HCT116 (cell line): ENCODE measurements at regions not wholly inside any gene's neighbourhood (a gene's known extent, or its start where the extent isn't known, plus 50 kb on each side); places are given as distances from the start of the nearest gene placed in this dataset.

Experiments used
- ATAC-seq: fragments of 200-7000 bp; cut with Tn5 transposase; 2 replicates; pipeline ENCODE4 v1.9.1; 2020; ENCODE audit warnings: mild to moderate bottlenecking, moderate library complexity
- BruUV-seq: library from RNA; stranded (reverse); fragments of 400-500 nt; replicated peaks from 2 replicates; lab custom pipeline; 2021; lab: Mats Ljungman, UMichigan
- CTCF ChIA-PET: fragments of 300-600 bp; sonication (Branson Sonifier 250); formaldehyde crosslinking; loops from one replicate; lab custom pipeline; 2021; ENCODE audit warnings: antibody characterized with exemption; lab: Charles Lee
- POLR2A ChIA-PET: fragments of 300-600, 350-600 bp; sonication (Branson Sonifier 250); formaldehyde crosslinking; loops from one replicate; lab custom pipeline; 2021; ENCODE audit warnings: antibody characterized with exemption; lab: Charles Lee
- RAD21 ChIA-PET, 2 experiments: fragments of 300-600 bp; sonication (Branson Sonifier 250); formaldehyde crosslinking; loops; one replicate each; lab custom pipeline; 2023; ENCODE audit warnings: low total read pairs in 2 of 2; ENCODE audit not compliant: uncharacterized antibody in 2 of 2, unreplicated experiment in 2 of 2, low non-redundant PET in 1 of 2; lab: Charles Lee
- DNase-seq: peaks from one replicate; pipeline ENCODE4 v3.0.0-alpha.2; 2010; ENCODE audit warnings: low read depth, low spot score
- H2AFZ ChIP-seq: fragments of 200-600 bp; shearing (Covaris generic), sonication (generic); 2 replicates; pipeline ENCODE4 v1.6.1; 2017; ENCODE audit warnings: low read depth, mixed run types, mixed read lengths, antibody characterized with exemption, low read length; ENCODE audit not compliant: poor library complexity, severe bottlenecking
- H3K27ac ChIP-seq: 2 replicates; pipeline ENCODE4 v1.5.1; 2012; ENCODE audit warnings: low read depth, low read length
- H3K27me3 ChIP-seq: fragments of 200-600 bp; sonication (generic); 2 replicates; pipeline ENCODE4 v1.6.1; 2016; ENCODE audit warnings: mixed run types, low read length, mixed read lengths; ENCODE audit not compliant: insufficient read depth
- H3K36me3 ChIP-seq, 2 experiments: fragments of 200-500 bp in 1 of 2; fragments of 200-600 bp in 1 of 2; sonication (Bioruptor generic) in 1 of 2; sonication (generic) in 1 of 2; 2 replicates each; pipeline versions ENCODE4 v1.5.1 to v1.6.1; 2014 to 2016; ENCODE audit warnings: low read length in 2 of 2, inconsistent platforms in 1 of 2, mixed read lengths in 1 of 2, mixed run types in 1 of 2; ENCODE audit not compliant: insufficient read depth in 2 of 2, control insufficient read depth in 1 of 2
- H3K4me1 ChIP-seq, 2 experiments: fragments of 200-600 bp in 1 of 2; sonication (generic) in 1 of 2; 2 replicates each; pipeline versions ENCODE4 v1.5.1 to v1.6.1; 2012 to 2017; ENCODE audit warnings: low read length in 2 of 2, inconsistent platforms in 1 of 2, mild to moderate bottlenecking in 1 of 2, mixed read lengths in 1 of 2, mixed run types in 1 of 2, moderate library complexity in 1 of 2; ENCODE audit not compliant: insufficient read depth in 2 of 2, control insufficient read depth in 1 of 2
- H3K4me2 ChIP-seq: fragments of 200-600 bp; sonication (generic); 2 replicates; pipeline ENCODE4 v1.6.1; 2017; ENCODE audit warnings: mixed run types, low read length, mixed read lengths
- H3K4me3 ChIP-seq, 2 experiments: fragments of 200-600 bp in 1 of 2; sonication (generic) in 1 of 2; replicated peaks in 1 of 2; 2 replicates each; pipeline ENCODE4 v1.5.1; 2011 to 2016; ENCODE audit warnings: low read length in 2 of 2, control low read depth in 1 of 2, low read depth in 1 of 2, mild to moderate bottlenecking in 1 of 2, mixed read lengths in 1 of 2, mixed run types in 1 of 2
- H3K79me2 ChIP-seq: fragments of 200-600 bp; sonication (generic); 2 replicates; pipeline ENCODE4 v1.6.1; 2017; ENCODE audit warnings: mild to moderate bottlenecking, mixed run types, low read length, moderate library complexity, mixed read lengths; ENCODE audit not compliant: insufficient read depth
- H3K9ac ChIP-seq: fragments of 200-600 bp; sonication (generic); 2 replicates; pipeline ENCODE4 v1.6.1; 2016; ENCODE audit warnings: low read length, mixed read lengths
- H3K9me2 ChIP-seq: fragments of 200-600 bp; sonication (generic), shearing (Covaris generic); 2 replicates; pipeline ENCODE4 v1.6.1; 2017; ENCODE audit warnings: mixed run types, mild to moderate bottlenecking, moderate library complexity; ENCODE audit not compliant: insufficient read depth
- H3K9me3 ChIP-seq, 2 experiments: fragments of 200-500 bp in 1 of 2; fragments of 200-600 bp in 1 of 2; sonication (Bioruptor generic) in 1 of 2; sonication (generic) in 1 of 2; 2 replicates each; pipeline ENCODE4 v1.6.1; 2014 to 2017; ENCODE audit warnings: low read length in 2 of 2, mixed read lengths in 2 of 2, inconsistent platforms in 1 of 2, low read depth in 1 of 2, mild to moderate bottlenecking in 1 of 2, mixed run types in 1 of 2, moderate library complexity in 1 of 2; ENCODE audit not compliant: control insufficient read depth in 1 of 2, insufficient read depth in 1 of 2
- H4K20me1 ChIP-seq: fragments of 200-600 bp; sonication (generic), shearing (Covaris generic); 2 replicates; pipeline ENCODE4 v1.6.1; 2017; ENCODE audit warnings: mixed run types, mild to moderate bottlenecking, moderate library complexity; ENCODE audit not compliant: insufficient read depth
- CBX3 ChIP-seq: IDR thresholded peaks from 2 replicates; pipeline ENCODE4 v1.6.1; 2012; ENCODE audit warnings: low read depth
- EGR1 ChIP-seq: IDR thresholded peaks from 2 replicates; pipeline ENCODE4 v1.6.1; 2012; ENCODE audit warnings: low read depth
- ELF1 ChIP-seq: IDR thresholded peaks from 2 replicates; pipeline ENCODE4 v1.6.1; 2012; ENCODE audit warnings: low read depth, borderline replicate concordance
- POLR2A ChIP-seq: IDR thresholded peaks from 2 replicates; pipeline ENCODE4 v1.7.0; 2011; ENCODE audit warnings: borderline replicate concordance; ENCODE audit not compliant: insufficient read depth, insufficient read length; ENCODE audit errors: extremely low read depth
- RAD21 ChIP-seq: IDR thresholded peaks from 2 replicates; pipeline ENCODE4 v1.6.1; 2012; ENCODE audit warnings: low read depth, mild to moderate bottlenecking
- SP1 ChIP-seq: IDR thresholded peaks from 2 replicates; pipeline ENCODE4 v1.6.1; 2012; ENCODE audit warnings: low read depth
- SRF ChIP-seq: IDR thresholded peaks from 2 replicates; pipeline ENCODE4 v1.6.1; 2012; ENCODE audit warnings: low read depth
- YY1 ChIP-seq: IDR thresholded peaks from 2 replicates; pipeline ENCODE4 v1.6.1; 2011; ENCODE audit warnings: low read length, low read depth, moderate library complexity, mild to moderate bottlenecking; ENCODE audit not compliant: insufficient replicate concordance; ENCODE audit errors: extremely low read depth
- intact Hi-C: fragments of 100-400 bp; cut with micrococcal nuclease; formaldehyde crosslinking; loops from 2 replicates; pipeline ENCODE4 v1.10.0; 2022
- TF ChIP-seq, protein P1 (sequence below), 3 experiments: fragments of 200-600 bp in 1 of 3; sonication (generic) in 1 of 3; IDR thresholded peaks in 2 of 3; conservative IDR thresholded peaks in 1 of 3; 2 replicates each; pipeline ENCODE4 v1.5.1; 2012 to 2017; ENCODE audit warnings: low read depth in 2 of 3, low read length in 2 of 3, antibody characterized with exemption in 1 of 3, borderline replicate concordance in 1 of 3, control low read depth in 1 of 3, mild to moderate bottlenecking in 1 of 3, mixed read lengths in 1 of 3, mixed run types in 1 of 3, moderate library complexity in 1 of 3; ENCODE audit not compliant: insufficient read depth in 1 of 3
- TF ChIP-seq, protein P2 (sequence below): IDR thresholded peaks from 2 replicates; pipeline ENCODE4 v1.6.1; 2012

DNA sequence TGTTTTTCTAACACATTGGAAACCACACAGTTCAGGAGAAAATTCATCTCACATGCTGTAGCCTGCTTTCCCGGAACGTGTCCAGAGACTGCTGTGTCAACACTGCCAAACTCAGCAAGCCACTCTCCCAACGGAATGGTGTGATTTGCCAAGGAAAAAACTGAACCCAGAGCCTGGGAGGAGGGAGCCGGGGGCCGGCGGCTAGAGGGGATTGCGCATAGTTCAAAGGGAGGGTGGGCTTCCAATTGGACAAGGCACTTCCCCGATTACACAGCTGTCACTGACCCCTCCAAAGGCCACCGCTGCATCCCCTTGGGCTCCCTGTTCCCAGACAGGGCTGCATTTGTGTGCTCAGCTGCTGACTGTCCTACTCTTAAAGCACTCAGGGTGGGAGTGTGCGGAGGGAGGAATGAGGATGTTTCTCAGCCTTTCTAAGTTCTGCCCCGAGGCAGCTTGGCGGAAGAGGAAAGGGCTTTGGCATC is 256.2 kb downstream of the ZNF621 start (continued):
- TF ChIP-seq CBX3 (no peak), SRF (no peak), ELF1 (no peak), SP1 (no peak), EGR1 (no peak), POLR2A (no peak), YY1 (no peak)

DNA sequence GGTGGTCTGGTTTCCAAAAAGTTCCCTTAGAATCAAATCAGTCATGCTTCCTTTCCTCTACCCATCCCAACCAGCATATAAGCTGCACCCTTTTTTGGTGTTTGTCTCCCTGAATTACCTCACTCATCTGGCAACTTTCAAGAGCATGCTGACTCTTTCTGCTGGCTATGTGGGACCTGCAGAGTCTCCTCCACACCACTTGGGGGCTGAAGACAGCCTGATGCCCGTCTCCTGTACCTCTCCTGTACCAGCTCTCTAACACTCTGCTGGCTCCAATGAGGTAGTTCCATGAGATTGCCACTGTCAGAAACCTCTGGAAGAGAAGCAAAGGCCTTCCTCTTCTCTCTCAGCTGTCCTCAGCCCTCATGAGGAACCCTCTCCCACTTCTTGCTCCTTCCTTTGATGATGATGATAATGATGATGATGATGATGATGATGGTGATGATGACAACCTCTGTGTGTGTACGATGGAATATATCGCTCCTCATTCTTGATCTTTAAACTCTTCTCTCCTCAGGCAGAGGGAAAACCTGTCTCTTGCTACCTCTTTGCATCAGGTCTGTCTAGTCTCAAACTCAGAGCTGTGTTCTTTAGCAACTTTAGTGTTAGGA is 257.5 kb downstream of the ZNF621 start:
- peak; percentile 93 for ATAC-seq
- intact Hi-C loops = no loop called here
- BruUV-seq = no TSS peak
- H3K4me3 ChIP-seq = no peak overlapping the region
- H2AFZ ChIP-seq = no peak overlapping the region
- H3K4me2 ChIP-seq = no peak overlapping the region
- H3K4me1 ChIP-seq = no peaks in the 10 kb centered on the region
- H3K79me2 ChIP-seq = no peaks in the 10 kb centered on the region
- ChIA-PET POLR2A (no interaction called here), RAD21 (no interaction called here), CTCF (no interaction called here)
- no peak overlapping the region for H3K27ac ChIP-seq
- H3K9ac ChIP-seq = no peak overlapping the region
- H3K9me3 ChIP-seq = no peaks in the 10 kb centered on the region
- no peaks in the 10 kb centered on the region for H3K9me2 ChIP-seq
- TF ChIP-seq, protein P1, sequence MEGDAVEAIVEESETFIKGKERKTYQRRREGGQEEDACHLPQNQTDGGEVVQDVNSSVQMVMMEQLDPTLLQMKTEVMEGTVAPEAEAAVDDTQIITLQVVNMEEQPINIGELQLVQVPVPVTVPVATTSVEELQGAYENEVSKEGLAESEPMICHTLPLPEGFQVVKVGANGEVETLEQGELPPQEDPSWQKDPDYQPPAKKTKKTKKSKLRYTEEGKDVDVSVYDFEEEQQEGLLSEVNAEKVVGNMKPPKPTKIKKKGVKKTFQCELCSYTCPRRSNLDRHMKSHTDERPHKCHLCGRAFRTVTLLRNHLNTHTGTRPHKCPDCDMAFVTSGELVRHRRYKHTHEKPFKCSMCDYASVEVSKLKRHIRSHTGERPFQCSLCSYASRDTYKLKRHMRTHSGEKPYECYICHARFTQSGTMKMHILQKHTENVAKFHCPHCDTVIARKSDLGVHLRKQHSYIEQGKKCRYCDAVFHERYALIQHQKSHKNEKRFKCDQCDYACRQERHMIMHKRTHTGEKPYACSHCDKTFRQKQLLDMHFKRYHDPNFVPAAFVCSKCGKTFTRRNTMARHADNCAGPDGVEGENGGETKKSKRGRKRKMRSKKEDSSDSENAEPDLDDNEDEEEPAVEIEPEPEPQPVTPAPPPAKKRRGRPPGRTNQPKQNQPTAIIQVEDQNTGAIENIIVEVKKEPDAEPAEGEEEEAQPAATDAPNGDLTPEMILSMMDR (IDR thresholded peaks at IDR 0.05 in 2 of 3, conservative IDR thresholded peaks at IDR 0.05 in 1 of 3; ENCODE audit: borderline replicate concordance in 1 of 3, insufficient read depth in 1 of 3, low read depth in 2 of 3, low read length in 2 of 3) = peak in 2 of 3 experiments; percentile 42 to 49; a peak in 4 of 6 replicates
- TF ChIP-seq RAD21 = peak; percentile 29; the same call in 1 of the 2 replicates
- TF ChIP-seq, protein P2, sequence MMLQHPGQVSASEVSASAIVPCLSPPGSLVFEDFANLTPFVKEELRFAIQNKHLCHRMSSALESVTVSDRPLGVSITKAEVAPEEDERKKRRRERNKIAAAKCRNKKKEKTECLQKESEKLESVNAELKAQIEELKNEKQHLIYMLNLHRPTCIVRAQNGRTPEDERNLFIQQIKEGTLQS = no peak
- no peak for DNase-seq
- peaks cover 25% of the 10 kb centered on the region for H3K27me3 ChIP-seq
- no peaks in the 10 kb centered on the region for H4K20me1 ChIP-seq
- H3K36me3 ChIP-seq = no peaks in the 10 kb centered on the region
